HG03280 (cell line): ENCODE measurements at regions not wholly inside any gene's neighbourhood (a gene's known extent, or its start where the extent isn't known, plus 50 kb on each side); places are given as distances from the start of the nearest gene placed in this dataset.
"Not testable (repeated sequence)": the region's sequence is repeated elsewhere in the genome, so short reads cannot be mapped to it uniquely, and the experiment has no call there.

ENCODE experiments used
- ATAC-seq: cut with Tn5 transposase; IDR thresholded peaks from one replicate; pipeline ENCODE4 v1.9.1; 2021; ENCODE audit warnings: mild to moderate bottlenecking, moderate library complexity; ENCODE audit not compliant: unreplicated experiment

- no peak for ATAC-seq
Observed at GRCh38 chr9:85162822-85163221, 493.3 kb downstream of the NTRK2 start.

GRCh38 chr9:85160944-85161343, 491.4 kb downstream of the NTRK2 start:
- not testable (repeated sequence) for ATAC-seq

GRCh38 chr9:85158512-85158911, 489.0 kb downstream of the NTRK2 start:
- no peak for ATAC-seq

- ATAC-seq: no peak
Observed at GRCh38 chr9:85157772-85158171, 488.2 kb downstream of the NTRK2 start.

GRCh38 chr9:85156652-85157051, 487.1 kb downstream of the NTRK2 start:
- no peak for ATAC-seq

GRCh38 chr9:85155352-85155751, 485.8 kb downstream of the NTRK2 start:
- ATAC-seq: no peak

- no peak for ATAC-seq
Observed at GRCh38 chr9:85151741-85152140, 482.2 kb downstream of the NTRK2 start.

GRCh38 chr9:85151162-85151561, 481.6 kb downstream of the NTRK2 start:
- ATAC-seq: no peak

GRCh38 chr9:85147046-85147640, 477.6 kb downstream of the NTRK2 start:
- no peak for ATAC-seq

GRCh38 chr9:85142968-85143367, 473.4 kb downstream of the NTRK2 start:
- no peak for ATAC-seq

- ATAC-seq: no peak
Observed at GRCh38 chr9:85142496-85142911, 473.0 kb downstream of the NTRK2 start.

GRCh38 chr9:85137696-85138095, 468.2 kb downstream of the NTRK2 start:
- ATAC-seq: no peak

- ATAC-seq: no peak
Observed at GRCh38 chr9:85136987-85137386, 467.5 kb downstream of the NTRK2 start.

GRCh38 chr9:85136507-85136906, 467.0 kb downstream of the NTRK2 start:
- ATAC-seq: no peak

GRCh38 chr9:85130764-85131163, 461.2 kb downstream of the NTRK2 start:
- ATAC-seq: no peak

GRCh38 chr9:85130260-85130659, 460.7 kb downstream of the NTRK2 start:
- ATAC-seq: no peak

- no peak for ATAC-seq
Observed at GRCh38 chr9:85129514-85129913, 460.0 kb downstream of the NTRK2 start.

- no peak for ATAC-seq
Observed at GRCh38 chr9:85118990-85119755, 449.6 kb downstream of the NTRK2 start.

- no peak for ATAC-seq
Observed at GRCh38 chr9:85117831-85118230, 448.3 kb downstream of the NTRK2 start.

- no peak for ATAC-seq
Observed at GRCh38 chr9:85115473-85115872, 445.9 kb downstream of the NTRK2 start.

GRCh38 chr9:85114799-85115198, 445.3 kb downstream of the NTRK2 start:
- ATAC-seq: no peak

- ATAC-seq: no peak
Observed at GRCh38 chr9:85112933-85113418, 443.4 kb downstream of the NTRK2 start.
